Mucosa of gallbladder (tissue), 1 donor: ENCODE measurements at regions not wholly inside any gene's neighbourhood (a gene's known extent, or its start where the extent isn't known, plus 50 kb on each side); places are given as distances from the start of the nearest gene placed in this dataset.

Source experiments
- DNase-seq: peaks from one replicate; pipeline ENCODE4 v3.0.0-alpha.2; 2020; ENCODE audit warnings: low spot score
- donor health status: DM: no; HTN: no; CAD: no.

DNA sequence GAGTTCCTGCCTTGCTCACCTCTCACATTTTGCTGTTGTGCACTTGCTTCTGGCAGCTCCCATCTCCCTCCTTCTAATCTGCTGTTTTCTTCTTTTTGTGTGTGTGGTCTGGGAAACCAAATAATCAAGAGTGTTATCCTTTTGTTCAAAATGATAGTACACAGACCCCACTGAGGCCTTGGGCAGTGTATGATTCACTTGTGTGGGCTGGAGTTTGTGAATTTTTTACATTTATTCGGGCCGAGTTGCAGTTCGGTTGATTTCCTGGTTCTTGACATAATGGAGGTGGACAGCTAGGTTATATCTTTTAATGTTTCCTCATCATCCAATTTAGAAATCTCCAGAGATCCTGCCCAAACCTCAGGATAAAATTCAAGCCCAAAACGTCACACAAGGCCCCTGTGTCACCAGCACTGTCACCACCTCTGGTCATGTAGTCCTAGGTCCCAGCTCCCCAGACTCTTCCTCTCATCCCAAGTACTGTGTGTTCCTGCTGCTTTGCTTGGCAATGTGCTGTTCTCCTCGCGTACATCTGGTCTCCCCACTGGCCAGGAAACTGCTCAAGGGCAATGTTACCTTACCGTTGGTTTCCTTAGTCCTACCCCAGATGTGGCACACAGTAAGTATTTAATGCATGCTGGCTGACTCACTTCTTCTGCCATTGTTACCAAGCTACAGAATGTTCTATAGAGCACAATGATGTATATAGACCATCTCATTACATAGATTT is 55.7 kb upstream of the PHACTR2 start:
- DNase-seq, result no peak

DNA sequence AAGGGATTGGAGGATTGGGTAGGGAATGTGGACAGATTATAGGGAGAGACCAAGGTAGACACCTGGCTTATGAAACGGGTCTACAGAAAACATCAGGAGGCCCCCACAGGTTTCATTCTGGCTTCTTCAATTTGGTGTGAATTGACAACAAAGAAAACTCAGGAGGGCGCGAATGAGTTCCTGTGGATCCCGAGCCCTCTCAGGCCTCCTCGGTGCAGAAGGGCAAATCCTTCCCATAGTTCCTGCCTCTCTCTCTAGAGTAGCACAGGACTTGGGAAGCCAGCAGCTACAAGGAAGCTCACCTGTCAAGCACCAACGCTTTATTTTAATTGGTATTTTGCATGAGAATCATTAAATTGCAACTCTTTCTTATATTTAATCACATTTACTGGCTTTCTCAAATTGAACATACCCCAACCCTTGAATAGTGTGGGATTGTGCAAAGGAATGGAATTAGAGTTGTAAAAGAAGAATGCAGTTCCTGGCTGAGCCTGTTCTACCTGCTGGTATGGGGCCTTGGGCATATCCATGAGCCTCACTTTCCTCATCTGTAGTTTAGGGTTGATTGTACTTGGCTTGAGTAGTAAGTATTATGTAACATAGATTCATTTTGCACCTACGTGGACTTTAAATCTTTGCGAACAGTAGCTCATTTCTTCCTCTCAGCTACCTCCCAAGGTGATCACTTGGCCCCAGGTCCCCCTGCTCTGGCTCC is 56.4 kb upstream of the PHACTR2 start:
- no peak for DNase-seq

DNA sequence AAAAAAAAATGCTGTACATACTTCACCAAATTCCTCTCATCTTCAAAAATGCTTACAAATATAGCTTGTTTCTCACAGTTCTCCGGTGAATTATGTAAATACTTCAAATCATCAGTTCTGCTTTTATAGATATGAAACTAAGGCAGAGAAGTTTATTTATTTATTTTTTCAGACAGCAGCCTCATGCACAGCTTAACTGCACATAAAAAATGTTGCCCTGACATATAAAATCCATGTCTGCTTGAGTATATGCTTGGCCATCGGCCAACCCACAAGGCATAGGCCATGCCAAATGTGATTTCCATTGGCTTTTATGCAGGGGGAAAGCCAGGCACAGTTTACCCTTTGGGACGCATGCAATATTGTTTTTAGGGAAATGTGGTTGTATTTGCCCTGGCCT is 57.3 kb upstream of the PHACTR2 start:
- no peak for DNase-seq

DNA sequence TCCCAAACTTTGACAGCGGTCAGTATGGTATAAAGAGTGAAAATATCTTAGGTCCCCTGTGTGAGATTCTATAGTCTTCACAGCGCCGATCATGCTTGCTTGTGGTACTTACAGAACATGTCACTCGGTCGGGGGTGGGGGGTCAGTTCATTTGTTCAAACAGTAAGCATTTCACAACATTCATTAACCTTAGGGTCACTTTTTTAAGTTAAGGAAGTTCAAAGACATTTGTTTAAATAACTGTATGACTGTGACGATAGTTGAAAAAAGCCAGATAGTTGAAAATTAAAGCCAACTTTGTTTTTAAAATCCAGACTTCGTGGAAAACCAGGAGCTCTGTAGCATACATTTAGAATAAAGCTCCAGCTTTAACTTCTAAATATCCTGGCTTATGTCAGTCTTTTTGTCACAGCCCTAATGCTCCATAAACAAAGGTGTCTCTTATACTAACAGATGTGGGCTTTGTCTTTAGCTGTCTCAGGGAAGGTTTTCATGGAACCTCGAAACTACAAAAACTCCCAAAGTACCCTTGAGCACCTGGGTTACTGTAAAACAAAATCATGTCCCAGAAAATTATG is 57.9 kb upstream of the PHACTR2 start:
- DNase-seq, result no peak

DNA sequence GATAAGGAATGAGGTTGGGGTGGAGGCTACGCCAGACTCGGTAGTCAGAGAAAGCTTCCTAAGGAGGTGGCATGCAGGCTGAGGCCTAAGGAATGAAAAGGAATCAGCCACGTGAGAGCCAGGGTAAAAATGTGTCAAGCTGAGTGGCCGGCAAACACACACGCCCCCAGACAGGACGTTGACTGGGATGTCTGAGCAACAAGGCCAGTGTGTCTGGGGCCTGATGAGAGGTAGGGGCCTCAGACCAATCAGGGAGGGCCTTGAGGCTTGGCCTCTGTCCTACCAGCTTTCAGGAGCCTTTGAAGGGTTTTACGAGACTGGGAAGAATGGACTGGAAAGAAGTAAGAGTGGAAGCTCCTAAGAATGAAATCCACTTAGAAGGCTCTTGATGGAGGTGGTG is 61.0 kb upstream of the PHACTR2 start:
- no peak for DNase-seq

DNA sequence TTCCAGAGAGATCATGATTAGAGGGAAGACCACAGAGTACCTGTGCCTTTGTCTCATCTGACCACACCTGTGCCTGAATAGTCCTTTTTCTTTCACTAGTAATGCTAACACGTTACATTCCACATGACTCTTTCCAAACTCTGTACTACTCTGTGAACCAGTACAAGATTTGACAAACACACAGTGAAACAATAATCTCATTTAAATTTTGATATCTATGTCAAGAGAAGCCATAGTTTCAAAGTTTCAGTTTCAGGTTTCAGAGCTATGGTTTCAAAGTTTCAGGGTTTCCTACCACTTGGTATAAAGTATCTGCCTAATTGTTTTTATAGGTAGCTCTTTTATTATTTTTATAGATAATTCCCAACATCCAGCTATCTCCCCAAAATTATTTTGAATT is 62.0 kb upstream of the PHACTR2 start:
- no peak for DNase-seq

DNA sequence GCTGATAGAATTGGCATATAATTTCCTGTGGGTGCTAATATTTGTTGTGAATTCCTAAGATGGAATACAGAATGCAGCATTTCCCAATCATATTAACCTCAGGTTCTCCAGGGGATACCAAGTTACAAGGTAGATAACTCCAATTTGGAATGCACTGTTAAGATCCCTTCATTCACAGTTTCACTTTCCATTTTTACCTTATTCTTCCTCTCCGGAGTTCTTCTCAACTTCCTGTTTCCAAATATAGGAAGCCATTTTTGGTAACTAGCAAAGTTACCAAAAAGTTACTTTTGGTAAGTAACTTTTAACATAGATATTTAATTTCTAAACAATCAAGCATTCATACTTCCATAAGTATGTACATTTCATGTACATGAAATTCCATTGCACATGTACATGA is 63.5 kb upstream of the PHACTR2 start:
- no peak for DNase-seq

DNA sequence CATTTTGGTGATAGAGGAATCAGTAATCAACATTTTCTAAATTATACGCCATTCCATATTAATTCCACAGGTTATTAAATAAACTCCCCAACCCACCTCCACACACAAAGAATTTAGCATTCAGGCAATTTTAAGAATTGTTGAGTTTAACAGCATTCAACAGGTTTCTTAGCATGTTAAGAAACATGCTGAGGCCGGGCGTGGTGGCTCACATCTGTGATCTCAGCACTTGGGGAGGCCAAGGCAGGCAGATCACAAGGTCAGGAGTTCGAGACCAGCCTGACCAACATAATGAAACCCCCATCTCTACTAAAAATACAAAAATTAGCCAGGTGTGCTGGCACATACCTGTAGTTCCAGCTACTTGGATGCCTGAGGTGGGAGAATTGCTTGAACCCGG is 64.0 kb upstream of the PHACTR2 start:
- DNase-seq, result no peak

DNA sequence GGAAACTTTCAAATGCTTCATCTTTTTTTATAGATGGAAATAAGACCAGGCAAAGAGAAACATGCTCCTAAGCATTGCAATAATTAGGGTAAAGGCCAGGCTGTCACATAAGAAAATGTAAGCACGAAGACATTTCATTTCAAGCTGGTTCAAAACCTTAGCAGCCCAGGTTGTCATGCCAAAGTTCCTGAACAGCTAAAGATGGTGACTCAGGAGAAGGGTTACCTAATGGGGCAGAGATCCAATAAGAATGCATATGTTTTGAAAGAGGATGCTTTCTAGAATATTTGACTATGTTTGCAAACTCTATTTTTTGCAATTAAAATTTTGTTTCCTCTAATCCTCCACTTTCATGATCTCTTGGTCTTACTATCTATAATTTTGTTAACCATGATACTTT is 65.6 kb upstream of the PHACTR2 start:
- no peak for DNase-seq

DNA sequence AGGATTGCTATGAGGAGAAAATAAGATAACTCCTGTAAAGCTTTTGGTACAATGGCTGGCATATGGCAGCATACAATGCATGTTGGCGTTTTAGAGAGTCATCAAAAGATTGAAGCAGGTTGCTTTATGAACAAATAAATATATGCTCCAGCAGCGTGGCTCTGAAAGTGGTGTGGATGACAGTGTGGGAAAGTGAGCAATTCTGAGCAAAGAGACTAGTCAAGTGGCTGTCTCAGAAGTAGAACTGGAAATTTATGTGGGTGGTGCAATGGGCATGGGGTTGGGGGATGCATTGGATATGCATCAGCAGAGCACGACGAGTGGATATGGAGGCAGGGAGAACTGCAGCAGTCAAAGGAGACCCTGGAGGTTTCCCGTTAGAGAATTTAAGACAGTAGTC is 66.2 kb upstream of the PHACTR2 start:
- DNase-seq, result no peak

DNA sequence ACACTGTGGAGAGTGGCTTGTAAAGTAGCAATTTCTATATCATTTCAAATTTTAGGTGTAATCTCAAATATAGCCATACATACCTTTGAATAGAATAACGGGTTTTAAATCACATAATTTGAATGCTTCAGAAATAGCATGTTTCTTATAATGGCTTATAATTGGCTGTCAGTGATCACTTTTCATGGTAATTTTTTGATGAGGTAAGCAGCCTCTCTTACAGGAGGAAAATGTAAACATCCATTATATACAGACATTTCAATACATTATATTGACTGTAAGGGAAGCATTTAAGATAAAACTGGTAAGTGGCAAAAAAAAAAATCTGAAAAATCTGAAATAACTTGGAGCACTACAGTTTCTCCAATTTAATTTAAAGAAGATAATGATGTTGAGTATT is 67.8 kb upstream of the PHACTR2 start:
- no peak for DNase-seq

DNA sequence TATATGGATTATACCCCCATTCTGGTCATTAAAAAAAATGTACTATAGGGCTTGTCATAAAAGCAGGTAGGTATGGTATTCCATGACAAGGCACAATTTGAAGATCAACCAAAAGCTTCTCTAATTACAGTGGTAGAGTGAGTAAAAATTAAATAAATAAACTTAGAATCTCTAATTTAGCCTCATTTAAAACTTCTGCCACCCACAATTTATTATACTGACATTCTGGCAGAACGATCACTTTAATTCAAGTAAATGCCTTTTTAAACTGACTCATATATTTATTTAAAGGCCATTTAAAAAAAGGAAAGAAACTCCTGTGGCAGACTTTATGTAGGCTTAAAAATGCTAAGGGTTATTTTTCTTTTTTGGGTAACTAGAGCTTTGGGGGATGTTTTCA is 68.3 kb upstream of the PHACTR2 start:
- no peak for DNase-seq

DNA sequence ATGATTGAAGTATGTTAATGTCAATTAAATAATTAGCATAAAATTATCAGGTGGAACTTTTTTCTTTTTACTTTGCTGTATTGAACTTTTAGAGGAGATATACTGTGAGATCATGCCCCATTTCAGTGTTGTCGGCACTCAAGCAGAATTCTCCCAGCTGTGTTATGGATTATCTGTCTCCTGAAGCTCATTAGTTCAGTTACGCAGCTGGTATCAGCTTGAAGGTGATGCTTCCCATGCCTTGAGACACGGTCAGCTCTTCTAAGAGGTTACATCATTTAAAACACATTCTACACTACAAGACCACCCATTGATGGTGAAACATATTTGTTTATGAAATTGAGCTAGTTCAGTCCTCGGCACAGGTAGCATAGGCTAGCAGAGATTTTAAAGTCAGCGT is 68.9 kb upstream of the PHACTR2 start:
- DNase-seq, result no peak

DNA sequence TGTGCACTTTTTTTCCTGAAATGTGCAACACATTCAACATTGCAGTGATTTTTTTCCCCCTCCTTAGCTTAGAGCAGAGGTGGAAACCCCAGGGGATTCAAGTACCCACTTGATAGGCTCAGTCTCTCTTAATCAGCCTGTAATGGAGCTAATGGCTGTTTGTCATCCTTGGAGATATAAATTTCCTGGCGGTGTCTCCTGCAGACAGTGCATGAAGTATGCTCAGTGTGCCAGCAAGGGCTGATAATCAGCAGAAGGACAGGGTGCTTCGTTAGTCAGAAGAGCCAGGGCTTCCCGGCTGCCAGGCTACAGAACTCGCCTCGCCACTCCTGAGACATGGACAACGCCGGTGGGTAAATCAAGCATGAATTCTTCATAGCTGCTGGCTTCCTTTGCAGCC is 69.8 kb upstream of the PHACTR2 start:
- no peak for DNase-seq

DNA sequence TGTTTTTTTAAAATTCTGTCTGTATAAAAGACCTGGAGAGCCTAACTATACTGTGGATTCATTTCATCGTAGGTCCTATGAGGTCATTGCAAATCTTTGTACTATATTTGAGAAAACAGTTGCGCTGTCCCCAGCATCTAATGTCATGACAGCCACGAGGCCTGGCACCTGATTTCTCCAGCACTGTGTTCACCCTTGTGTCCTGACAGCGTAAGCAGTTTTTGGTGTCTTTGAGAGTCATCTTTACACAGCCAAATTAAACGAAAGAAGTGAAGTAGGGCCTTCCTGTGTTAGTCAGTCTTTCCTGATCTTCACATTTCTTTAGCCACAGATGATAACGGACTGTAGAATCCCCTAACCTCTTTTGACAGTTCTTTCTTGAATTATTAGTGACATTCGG is 70.6 kb upstream of the PHACTR2 start:
- no peak for DNase-seq

DNA sequence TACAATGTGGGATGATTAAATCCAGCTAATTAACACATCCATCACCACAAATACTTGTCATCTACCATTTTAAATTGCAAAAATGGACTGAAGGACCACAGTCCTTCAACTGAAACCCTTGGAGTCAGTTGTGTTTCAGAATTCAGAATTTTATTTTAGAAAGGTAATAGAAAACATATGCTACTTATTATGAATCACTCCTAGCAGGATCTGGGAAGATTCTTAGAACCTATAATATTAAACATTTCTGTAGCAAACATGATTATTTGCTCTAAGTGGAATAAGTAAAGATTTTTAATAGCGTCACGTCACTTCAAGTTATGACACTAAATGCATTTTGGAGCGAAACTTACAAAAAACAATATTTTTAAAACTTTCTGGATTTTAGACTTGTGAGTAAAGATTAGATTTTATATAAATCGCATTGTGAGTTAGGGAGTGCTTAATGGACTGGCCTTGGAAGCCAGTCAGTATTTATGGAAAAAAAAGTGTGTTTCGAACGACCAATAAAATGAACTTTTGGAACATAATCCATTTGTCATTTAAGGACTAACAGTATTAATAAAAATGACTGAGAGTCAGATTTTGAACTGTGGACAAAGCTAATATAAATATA is 71.8 kb upstream of the PHACTR2 start:
- DNase-seq, result no peak

DNA sequence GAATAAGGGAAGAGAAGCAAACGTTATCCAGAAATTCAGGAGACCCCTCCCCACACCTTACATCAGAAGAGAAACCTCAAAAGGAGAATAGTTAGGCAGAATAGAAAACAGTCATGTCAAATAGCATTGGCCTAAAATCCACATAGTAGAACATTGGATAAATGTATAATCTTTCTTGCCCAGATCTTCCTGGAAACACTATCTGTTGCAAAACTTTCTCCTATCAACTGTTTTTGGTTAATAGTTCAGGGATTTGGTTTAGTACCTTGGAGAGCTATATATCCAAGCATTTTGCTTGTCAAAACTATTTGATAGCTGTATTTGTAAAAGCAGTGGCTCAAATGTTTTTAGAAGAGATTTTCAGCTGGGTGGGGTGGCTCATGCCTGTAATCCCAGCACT is 74.3 kb upstream of the PHACTR2 start:
- DNase-seq, result no peak

DNA sequence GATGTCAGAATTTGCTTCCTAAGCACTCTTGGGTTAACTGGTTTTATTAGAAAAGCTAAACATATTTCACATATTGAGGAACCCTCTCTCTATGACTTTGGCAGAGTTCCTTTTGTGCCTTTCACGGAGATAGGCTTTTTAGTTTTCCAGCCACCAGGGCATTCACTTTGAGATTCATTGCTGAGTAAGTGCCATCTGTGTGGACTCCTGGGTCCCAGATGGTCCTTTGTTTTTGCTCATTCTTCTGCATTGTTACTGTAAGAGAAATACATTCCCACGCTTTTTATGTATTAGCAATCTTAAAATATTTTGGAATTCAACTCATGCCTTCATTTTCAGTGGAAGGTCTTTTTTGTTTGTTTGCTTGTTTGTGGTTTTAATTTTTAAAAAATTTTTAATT is 76.3 kb upstream of the PHACTR2 start:
- DNase-seq, result no peak

DNA sequence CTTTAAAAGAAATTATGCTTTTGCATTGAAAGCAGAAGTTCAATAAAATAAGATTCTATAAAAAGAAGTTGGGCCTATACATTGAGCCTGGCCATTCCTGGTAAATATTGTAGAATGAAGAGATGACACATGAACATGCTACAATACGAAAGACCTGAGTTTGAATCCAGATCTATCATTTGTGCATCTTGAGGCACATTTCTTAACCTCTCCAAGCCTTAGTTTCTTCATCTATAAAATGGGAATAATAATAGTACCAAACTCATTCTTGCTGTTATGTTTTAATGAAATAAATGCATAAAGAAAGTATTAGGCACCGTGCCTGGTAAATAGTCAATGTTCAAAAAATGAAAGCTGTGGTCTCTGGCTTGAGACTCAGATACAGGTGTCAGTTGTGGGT is 76.9 kb upstream of the PHACTR2 start:
- DNase-seq, result no peak

DNA sequence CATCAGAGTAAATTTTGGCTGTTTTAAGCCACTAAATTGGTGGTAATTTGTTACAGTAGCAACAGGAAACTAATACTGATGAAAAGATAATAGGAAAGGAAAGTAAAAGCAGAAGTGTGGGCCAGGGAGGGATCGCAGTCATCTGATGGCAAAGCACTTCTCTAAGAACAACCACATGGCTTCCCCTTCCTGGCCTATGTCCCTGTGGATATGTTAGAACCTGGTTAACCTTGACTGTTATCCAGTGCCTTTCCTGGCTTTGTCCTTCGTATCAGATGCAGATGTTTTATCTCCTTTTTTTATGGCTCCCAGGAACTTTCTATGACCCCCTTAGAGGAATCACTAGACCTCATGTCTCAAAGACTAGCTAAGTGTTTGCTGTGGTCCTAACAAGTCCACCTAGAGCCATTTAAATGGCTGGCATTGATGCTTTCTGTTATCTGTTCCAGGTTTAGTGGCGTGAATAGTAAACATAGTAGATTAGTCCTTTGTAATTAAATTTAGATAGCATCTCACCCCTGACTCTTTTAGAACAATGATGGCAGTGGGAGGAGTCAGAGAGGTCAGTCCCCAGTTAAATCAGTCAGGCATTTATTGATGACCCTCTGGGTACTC is 79.2 kb upstream of the PHACTR2 start:
- no peak for DNase-seq

DNA sequence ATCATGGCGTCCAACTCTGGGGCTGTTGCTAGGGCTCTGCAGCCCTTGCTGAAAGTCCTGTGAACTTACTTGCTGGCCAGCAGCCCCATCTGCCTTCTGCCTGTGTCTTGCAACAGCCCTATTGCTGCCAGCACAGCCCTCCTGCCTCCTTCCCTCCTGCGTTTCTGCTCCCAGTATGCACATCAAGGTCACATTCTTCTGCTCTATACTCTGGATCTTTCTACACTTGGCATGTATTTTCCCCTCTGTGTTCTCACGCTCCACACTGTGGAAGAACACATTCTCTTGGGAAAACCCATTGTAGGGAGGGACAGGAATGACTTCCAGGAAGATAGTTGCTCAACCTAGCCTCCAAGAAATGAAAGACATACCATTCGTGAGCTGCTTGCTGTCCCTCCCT is 80.9 kb upstream of the PHACTR2 start:
- DNase-seq, result no peak

DNA sequence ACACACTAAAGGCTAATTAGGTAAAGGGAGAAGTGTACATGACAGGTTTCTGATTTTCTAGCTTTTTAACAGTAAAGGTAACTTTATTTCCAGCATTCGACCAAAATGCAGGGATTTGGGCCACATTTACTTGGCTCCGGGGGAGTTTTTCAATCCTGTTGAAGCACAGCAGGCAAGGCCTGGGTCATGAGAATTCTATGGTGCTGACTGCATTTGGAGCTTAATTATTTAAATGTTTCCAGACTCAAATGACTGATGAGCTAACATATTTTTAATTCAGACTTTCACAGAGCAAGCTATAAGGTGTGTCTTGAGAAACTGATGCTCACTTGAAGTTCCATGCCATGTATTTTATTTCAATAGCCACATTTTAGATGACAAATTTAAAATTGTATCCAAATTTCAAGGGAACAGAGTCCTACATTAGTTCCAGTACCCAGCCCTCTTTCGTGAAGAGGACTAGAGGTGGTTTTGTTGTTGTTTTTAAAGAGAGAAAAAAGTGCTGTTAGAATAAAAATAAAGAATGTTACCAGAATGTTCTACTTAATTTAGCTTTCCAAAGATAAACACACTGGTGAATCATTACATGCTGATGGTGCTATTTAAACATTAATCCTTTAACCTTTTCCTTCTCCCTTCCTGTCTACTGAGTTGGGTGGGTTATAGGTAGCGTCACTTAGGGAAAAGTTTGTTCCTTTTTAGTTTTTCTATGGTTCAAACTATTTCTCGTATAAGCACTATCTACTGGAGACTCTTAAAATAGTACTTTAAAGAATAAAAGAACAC is 82.3 kb upstream of the PHACTR2 start:
- DNase-seq, result no peak
